ENCODE measurements at regions not wholly inside any gene's neighbourhood (a gene's known extent, or its start where the extent isn't known, plus 50 kb on each side); places are given as distances from the start of the nearest gene placed in this dataset.

DNA sequence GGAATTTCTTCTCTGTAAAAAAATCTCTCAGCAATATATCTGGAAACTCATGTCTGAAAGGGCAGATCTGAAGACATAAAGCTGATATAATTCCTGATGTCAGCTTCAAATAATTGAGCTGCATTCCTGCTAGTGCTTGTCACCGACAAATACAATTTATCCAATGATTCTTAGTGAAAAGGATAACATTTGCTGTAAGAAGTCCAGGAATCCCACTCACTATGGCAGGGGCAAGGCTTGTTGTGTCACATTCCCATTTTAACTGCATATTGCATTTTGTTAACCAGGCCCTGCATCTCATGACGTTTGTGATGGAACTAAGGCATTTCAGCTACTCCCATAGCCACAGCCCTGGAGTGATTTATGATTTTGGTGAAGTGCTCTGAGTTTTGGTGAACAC, 160.1 kb upstream of the DAB2 start:
- TF ChIP-seq, protein P1, sequence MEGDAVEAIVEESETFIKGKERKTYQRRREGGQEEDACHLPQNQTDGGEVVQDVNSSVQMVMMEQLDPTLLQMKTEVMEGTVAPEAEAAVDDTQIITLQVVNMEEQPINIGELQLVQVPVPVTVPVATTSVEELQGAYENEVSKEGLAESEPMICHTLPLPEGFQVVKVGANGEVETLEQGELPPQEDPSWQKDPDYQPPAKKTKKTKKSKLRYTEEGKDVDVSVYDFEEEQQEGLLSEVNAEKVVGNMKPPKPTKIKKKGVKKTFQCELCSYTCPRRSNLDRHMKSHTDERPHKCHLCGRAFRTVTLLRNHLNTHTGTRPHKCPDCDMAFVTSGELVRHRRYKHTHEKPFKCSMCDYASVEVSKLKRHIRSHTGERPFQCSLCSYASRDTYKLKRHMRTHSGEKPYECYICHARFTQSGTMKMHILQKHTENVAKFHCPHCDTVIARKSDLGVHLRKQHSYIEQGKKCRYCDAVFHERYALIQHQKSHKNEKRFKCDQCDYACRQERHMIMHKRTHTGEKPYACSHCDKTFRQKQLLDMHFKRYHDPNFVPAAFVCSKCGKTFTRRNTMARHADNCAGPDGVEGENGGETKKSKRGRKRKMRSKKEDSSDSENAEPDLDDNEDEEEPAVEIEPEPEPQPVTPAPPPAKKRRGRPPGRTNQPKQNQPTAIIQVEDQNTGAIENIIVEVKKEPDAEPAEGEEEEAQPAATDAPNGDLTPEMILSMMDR (IDR thresholded peaks at IDR 0.05) = no peak
- no peak for TF ChIP-seq POLR2A (IDR thresholded peaks at IDR 0.05)

Measured in testis (tissue), 2 donors.